ENCODE measurements at regions not wholly inside any gene's neighbourhood (a gene's known extent, or its start where the extent isn't known, plus 50 kb on each side); places are given as distances from the start of the nearest gene placed in this dataset.

DNA sequence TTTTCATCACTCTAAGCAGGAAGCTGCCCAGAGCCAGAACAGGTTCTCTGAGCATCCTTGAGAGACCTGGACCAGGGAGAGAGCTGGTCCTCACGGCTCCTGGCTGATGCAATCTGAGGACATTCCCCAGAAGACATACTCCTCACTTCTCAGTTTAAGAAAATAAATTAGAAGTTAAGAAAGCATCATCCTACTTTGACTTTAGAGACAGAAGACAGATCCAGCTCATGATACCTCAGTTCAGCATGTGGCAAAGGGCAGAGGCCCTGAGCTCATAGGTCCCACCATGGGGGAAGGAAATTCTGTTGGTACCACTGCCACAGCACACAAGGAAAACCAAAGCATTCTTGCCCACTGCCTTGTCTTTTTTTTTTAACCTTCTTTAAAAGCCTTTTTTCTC, 378.1 kb upstream of the JARID2 start:
- TF ChIP-seq, protein P1, sequence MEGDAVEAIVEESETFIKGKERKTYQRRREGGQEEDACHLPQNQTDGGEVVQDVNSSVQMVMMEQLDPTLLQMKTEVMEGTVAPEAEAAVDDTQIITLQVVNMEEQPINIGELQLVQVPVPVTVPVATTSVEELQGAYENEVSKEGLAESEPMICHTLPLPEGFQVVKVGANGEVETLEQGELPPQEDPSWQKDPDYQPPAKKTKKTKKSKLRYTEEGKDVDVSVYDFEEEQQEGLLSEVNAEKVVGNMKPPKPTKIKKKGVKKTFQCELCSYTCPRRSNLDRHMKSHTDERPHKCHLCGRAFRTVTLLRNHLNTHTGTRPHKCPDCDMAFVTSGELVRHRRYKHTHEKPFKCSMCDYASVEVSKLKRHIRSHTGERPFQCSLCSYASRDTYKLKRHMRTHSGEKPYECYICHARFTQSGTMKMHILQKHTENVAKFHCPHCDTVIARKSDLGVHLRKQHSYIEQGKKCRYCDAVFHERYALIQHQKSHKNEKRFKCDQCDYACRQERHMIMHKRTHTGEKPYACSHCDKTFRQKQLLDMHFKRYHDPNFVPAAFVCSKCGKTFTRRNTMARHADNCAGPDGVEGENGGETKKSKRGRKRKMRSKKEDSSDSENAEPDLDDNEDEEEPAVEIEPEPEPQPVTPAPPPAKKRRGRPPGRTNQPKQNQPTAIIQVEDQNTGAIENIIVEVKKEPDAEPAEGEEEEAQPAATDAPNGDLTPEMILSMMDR (IDR thresholded peaks at IDR 0.05), result no peak
- peaks cover 7% of the 10 kb centered on the region for H3K27me3 Mint-ChIP-seq (ENCODE audit: unreplicated experiment)
- H3K4me3 Mint-ChIP-seq (ENCODE audit: unreplicated experiment), result no peak overlapping the region
- DNase-seq (ENCODE audit: extremely low spot score, unreplicated experiment), result no peak
- no peak overlapping the region for H3K27ac Mint-ChIP-seq (ENCODE audit: unreplicated experiment)
- H3K9me3 Mint-ChIP-seq (ENCODE audit: unreplicated experiment), result no peaks in the 10 kb centered on the region
- H3K4me1 Mint-ChIP-seq (ENCODE audit: unreplicated experiment), result peaks cover 5% of the 10 kb centered on the region
- H3K36me3 Mint-ChIP-seq (ENCODE audit: unreplicated experiment), result no peaks in the 10 kb centered on the region

DNA sequence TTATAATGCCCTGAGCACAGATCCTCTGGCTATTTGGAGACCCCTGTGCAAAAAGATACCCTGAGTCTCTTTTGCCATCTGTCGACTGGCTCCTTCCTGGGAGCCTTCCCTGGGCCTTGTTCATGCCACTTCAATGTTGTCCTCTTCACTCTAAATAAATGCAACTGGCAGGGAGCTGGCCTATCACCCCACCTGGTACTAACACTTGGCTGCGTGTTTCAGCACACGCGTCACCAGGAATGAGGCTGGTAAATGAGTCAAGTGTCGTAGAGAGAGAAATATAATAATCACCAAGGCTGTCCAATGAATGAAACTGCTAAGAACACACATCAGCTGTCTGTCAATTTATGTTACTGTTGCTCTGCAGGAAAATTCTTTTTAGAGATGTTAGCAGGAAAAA, 374.6 kb upstream of the JARID2 start:
- H3K36me3 Mint-ChIP-seq (ENCODE audit: unreplicated experiment), result no peaks in the 10 kb centered on the region
- H3K4me3 Mint-ChIP-seq (ENCODE audit: unreplicated experiment), result no peak overlapping the region
- no peaks in the 10 kb centered on the region for H3K27me3 Mint-ChIP-seq (ENCODE audit: unreplicated experiment)
- H3K9me3 Mint-ChIP-seq (ENCODE audit: unreplicated experiment), result no peaks in the 10 kb centered on the region
- no peak for DNase-seq (ENCODE audit: extremely low spot score, unreplicated experiment)
- H3K27ac Mint-ChIP-seq (ENCODE audit: unreplicated experiment), result no peak overlapping the region
- H3K4me1 Mint-ChIP-seq (ENCODE audit: unreplicated experiment), result peaks cover 2% of the 10 kb centered on the region
- TF ChIP-seq, protein P1 (IDR thresholded peaks at IDR 0.05), result no peak

DNA sequence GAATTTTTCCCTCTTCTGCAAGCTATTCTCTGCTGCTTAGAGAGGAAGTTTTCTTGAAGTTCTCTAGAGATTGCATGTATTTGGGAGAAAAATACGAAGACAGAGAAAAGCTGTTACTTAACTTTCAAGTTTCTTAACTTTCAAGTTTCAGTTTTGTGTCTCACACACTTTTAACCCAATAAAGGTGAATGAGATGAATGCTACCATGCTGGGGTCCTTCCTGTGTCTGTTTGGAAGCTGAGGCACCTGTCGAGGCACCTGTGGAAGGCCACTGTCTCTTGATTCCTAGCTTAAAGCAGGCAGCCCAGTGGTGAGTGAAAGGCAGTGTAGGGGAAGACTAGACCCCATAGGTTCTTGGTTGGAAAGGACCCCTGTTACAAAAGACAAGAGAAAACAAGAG, 372.8 kb upstream of the JARID2 start:
- no peaks in the 10 kb centered on the region for H3K27me3 Mint-ChIP-seq (ENCODE audit: unreplicated experiment)
- no peaks in the 10 kb centered on the region for H3K36me3 Mint-ChIP-seq (ENCODE audit: unreplicated experiment)
- H3K9me3 Mint-ChIP-seq (ENCODE audit: unreplicated experiment), result no peaks in the 10 kb centered on the region
- TF ChIP-seq, protein P1 (IDR thresholded peaks at IDR 0.05), result no peak
- H3K4me1 Mint-ChIP-seq (ENCODE audit: unreplicated experiment), result peaks cover 17% of the 10 kb centered on the region
- no peak overlapping the region for H3K4me3 Mint-ChIP-seq (ENCODE audit: unreplicated experiment)
- DNase-seq (ENCODE audit: extremely low spot score, unreplicated experiment), result no peak
- H3K27ac Mint-ChIP-seq (ENCODE audit: unreplicated experiment), result no peak overlapping the region

DNA sequence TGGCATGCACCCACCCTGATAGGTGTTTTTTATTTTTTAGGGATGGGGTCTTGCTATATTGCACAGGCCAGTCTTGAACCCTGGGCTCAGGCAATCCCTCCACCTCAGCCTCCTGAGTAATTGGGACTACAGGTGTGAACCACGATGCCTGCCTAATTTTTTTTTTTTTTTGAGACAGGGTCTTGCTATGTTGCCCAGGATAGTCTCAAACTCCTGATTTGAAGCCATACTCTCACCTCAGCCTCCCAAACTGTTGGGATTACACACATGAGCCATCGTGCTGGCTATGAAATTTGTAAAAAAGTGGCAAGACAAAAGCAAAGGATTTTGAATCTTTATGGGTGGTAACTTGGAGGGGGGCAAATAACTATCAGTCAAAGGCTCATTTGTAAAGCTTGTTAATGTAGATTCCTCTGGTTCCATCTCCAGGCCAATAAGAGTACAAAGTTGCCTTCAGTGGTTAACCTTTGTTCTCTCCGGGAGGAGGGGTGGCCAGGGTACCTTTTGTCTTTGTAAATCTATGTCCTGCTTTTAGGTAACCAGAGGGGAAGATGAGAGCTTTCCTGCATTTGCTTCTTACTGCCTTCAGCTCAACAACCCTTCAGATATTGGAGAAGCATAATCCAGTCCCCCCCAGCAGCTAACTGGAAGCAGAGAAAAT, 372.0 kb upstream of the JARID2 start:
- Mint-ChIP-seq H3K36me3 (ENCODE audit: unreplicated experiment) (no peaks in the 10 kb centered on the region), H3K4me1 (ENCODE audit: unreplicated experiment) (peaks cover 17% of the 10 kb centered on the region), H3K27me3 (ENCODE audit: unreplicated experiment) (no peaks in the 10 kb centered on the region), H3K27ac (ENCODE audit: unreplicated experiment) (no peak overlapping the region), H3K9me3 (ENCODE audit: unreplicated experiment) (no peaks in the 10 kb centered on the region), H3K4me3 (ENCODE audit: unreplicated experiment) (no peak overlapping the region)
- DNase-seq (ENCODE audit: extremely low spot score, unreplicated experiment), result no peak
- TF ChIP-seq, protein P1 (IDR thresholded peaks at IDR 0.05), result no peak

DNA sequence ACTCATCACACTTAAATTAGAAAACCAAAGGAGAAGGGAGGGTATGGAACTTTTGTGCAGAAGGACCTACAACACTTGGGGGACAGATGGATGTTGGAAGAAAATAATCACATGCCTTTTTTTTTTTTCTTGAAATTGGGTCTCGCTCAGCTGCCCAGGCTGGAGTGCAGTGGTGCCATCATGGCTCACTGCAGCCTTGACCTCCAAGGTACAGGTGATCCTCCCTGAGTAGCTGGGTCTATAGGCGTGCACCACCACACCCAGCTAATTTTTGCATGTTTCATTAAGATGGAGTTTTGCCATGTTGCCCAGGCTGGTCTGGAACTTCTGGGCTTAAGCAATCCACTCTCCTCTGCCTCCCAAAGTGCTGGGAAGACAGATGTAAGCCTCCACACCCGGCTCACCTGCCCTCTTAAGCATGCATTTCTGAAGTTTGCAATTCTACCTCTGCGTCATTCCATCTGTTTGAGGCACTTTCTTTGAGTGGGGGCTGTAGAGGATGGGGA, 370.8 kb upstream of the JARID2 start:
- no peak overlapping the region for H3K27ac Mint-ChIP-seq (ENCODE audit: unreplicated experiment)
- no peaks in the 10 kb centered on the region for H3K27me3 Mint-ChIP-seq (ENCODE audit: unreplicated experiment)
- H3K4me1 Mint-ChIP-seq (ENCODE audit: unreplicated experiment), result peaks cover 17% of the 10 kb centered on the region
- H3K9me3 Mint-ChIP-seq (ENCODE audit: unreplicated experiment), result no peaks in the 10 kb centered on the region
- no peak for DNase-seq (ENCODE audit: extremely low spot score, unreplicated experiment)
- TF ChIP-seq, protein P1 (IDR thresholded peaks at IDR 0.05), result no peak
- H3K36me3 Mint-ChIP-seq (ENCODE audit: unreplicated experiment), result no peaks in the 10 kb centered on the region
- no peak overlapping the region for H3K4me3 Mint-ChIP-seq (ENCODE audit: unreplicated experiment)

All from osteocyte (in vitro differentiated cells).